ENCODE measurements at regions not wholly inside any gene's neighbourhood (a gene's known extent, or its start where the extent isn't known, plus 50 kb on each side); places are given as distances from the start of the nearest gene placed in this dataset.

- TF ChIP-seq POLR2AphosphoS5 (IDR thresholded peaks at IDR 0.05; ENCODE audit: low read depth, low read length) = no peak
- TF ChIP-seq POLR2A (IDR thresholded peaks at IDR 0.05; ENCODE audit: low read depth, low read length) = no peak
Observed at GRCh38 chr3:56927855-56928254, 126.1 kb upstream of the ARHGEF3 start.
